ENCODE measurements at regions not wholly inside any gene's neighbourhood (a gene's known extent, or its start where the extent isn't known, plus 50 kb on each side); places are given as distances from the start of the nearest gene placed in this dataset.

DNA sequence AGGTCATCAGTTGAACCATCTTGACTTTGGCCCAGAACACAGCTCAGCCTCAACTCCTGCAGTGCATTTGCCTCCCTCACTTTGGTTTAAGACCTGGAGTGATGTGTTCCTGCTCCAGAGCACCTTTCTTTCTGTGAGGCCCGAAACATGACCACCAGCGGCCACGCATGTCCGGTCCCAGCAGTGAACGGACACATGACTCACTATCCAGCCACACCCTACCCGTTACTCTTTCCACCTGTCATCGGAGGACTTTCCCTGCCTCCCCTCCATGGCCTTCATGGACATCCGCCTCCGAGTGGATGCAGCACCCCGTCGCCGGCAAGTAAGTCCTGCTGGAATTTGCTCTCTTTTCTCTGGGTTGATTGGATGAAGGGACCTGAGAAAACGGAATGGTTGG, 253.8 kb upstream of the RARB start:
- Mint-ChIP-seq H3K27ac (no peak overlapping the region), H3K9me3 (peaks cover 3% of the 10 kb centered on the region), H3K4me3 (no peak overlapping the region), H3K36me3 (ENCODE audit: low read depth) (no peaks in the 10 kb centered on the region), H3K4me1 (ENCODE audit: low read depth) (no peaks in the 10 kb centered on the region), H3K27me3 (no peaks in the 10 kb centered on the region)
- TF ChIP-seq, protein P1, sequence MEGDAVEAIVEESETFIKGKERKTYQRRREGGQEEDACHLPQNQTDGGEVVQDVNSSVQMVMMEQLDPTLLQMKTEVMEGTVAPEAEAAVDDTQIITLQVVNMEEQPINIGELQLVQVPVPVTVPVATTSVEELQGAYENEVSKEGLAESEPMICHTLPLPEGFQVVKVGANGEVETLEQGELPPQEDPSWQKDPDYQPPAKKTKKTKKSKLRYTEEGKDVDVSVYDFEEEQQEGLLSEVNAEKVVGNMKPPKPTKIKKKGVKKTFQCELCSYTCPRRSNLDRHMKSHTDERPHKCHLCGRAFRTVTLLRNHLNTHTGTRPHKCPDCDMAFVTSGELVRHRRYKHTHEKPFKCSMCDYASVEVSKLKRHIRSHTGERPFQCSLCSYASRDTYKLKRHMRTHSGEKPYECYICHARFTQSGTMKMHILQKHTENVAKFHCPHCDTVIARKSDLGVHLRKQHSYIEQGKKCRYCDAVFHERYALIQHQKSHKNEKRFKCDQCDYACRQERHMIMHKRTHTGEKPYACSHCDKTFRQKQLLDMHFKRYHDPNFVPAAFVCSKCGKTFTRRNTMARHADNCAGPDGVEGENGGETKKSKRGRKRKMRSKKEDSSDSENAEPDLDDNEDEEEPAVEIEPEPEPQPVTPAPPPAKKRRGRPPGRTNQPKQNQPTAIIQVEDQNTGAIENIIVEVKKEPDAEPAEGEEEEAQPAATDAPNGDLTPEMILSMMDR (IDR thresholded peaks at IDR 0.05): no peak
- CTCF ChIA-PET: no interaction called here
- no peak for DNase-seq
- POLR2A ChIA-PET: no interaction called here
- ATAC-seq: no peak
- intact Hi-C loops (cut with micrococcal nuclease): no loop called here

DNA sequence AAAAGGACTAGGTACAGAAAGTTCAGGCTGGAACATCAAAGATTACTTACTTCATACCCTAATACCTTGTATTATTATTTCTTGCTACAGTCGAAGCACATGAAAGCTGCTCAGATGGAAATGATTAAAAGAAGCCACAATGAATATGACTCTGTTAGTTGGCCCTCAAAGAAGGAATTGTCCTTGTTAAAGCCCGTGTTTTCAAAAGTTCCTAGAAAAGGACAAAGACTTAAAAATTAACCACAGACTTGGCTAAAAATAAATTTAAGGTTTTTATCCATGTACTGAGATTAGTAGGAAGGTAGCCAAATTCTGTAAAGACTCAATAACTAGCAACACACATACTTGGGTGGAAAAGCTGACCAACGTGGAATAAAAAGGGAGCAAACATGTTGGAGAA, 251.0 kb upstream of the RARB start:
- TF ChIP-seq, protein P1 (IDR thresholded peaks at IDR 0.05): no peak

DNA sequence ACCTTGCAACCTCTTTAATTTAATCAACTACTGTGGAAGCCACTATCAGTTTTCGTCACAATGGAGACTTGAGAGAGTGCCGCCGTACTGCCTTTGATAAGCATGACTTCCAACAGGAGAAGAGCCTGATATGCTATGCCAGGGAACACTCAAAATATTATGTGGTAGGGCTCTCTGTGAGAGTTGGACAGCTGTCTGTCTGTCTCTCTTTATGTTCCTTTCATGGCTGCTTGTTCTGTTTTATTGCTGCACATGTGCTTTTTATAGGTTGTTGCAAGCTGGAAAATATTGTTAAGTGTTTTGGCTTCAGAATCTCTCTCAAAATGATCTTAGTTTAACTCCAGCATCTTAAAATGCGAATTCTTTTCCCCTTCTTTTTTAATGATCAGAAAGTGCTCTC, 249.4 kb upstream of the RARB start:
- no peaks in the 10 kb centered on the region for H3K36me3 Mint-ChIP-seq (ENCODE audit: low read depth)
- ChIA-PET CTCF (no interaction called here), POLR2A (no interaction called here)
- no peak overlapping the region for H3K4me3 Mint-ChIP-seq
- ATAC-seq (no peak), DNase-seq (no peak)
- no peak overlapping the region for H3K27ac Mint-ChIP-seq
- H3K4me1 Mint-ChIP-seq (ENCODE audit: low read depth): no peaks in the 10 kb centered on the region
- TF ChIP-seq, protein P1 (IDR thresholded peaks at IDR 0.05): no peak
- intact Hi-C loops (cut with micrococcal nuclease): no loop called here
- H3K27me3 Mint-ChIP-seq: no peaks in the 10 kb centered on the region
- peaks cover 2% of the 10 kb centered on the region for H3K9me3 Mint-ChIP-seq

More for the DNA sequence above, 251.0 kb upstream of the RARB start:
- Mint-ChIP-seq H3K9me3 (peaks cover 3% of the 10 kb centered on the region), H3K27me3 (no peaks in the 10 kb centered on the region), H3K4me1 (ENCODE audit: low read depth) (no peaks in the 10 kb centered on the region), H3K36me3 (ENCODE audit: low read depth) (no peaks in the 10 kb centered on the region), H3K27ac (no peak overlapping the region), H3K4me3 (no peak overlapping the region)
- no peak for ATAC-seq
- intact Hi-C loops (cut with micrococcal nuclease): no loop called here
- POLR2A ChIA-PET: no interaction called here
- no peak for DNase-seq
- CTCF ChIA-PET: no interaction called here

DNA sequence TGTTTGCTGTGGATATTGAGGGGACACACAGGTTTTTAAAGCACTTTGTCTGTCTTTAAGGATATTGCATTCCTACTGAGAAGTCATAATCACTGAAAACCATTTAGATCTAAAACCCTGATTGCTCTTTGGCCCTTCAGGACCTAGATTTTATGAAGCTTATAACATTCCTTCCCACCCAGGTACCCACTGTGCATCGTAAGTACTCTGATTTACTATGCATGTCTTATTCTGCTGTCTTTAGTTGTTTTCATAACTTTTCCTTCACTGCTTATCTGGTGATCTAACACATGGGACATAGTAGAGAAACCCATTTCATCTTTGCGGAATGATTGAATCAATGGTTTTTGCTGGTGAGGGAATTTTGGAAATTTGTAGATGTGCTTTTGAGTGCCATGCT, 247.0 kb upstream of the RARB start:
- no peak overlapping the region for H3K4me3 Mint-ChIP-seq
- intact Hi-C loops (cut with micrococcal nuclease): no loop called here
- H3K36me3 Mint-ChIP-seq (ENCODE audit: low read depth): no peaks in the 10 kb centered on the region
- no peak overlapping the region for H3K27ac Mint-ChIP-seq
- H3K27me3 Mint-ChIP-seq: no peaks in the 10 kb centered on the region
- TF ChIP-seq, protein P1 (IDR thresholded peaks at IDR 0.05): no peak
- no peaks in the 10 kb centered on the region for H3K9me3 Mint-ChIP-seq
- ChIA-PET CTCF (no interaction called here), POLR2A (no interaction called here)
- no peak for DNase-seq
- no peak for ATAC-seq
- H3K4me1 Mint-ChIP-seq (ENCODE audit: low read depth): no peaks in the 10 kb centered on the region

DNA sequence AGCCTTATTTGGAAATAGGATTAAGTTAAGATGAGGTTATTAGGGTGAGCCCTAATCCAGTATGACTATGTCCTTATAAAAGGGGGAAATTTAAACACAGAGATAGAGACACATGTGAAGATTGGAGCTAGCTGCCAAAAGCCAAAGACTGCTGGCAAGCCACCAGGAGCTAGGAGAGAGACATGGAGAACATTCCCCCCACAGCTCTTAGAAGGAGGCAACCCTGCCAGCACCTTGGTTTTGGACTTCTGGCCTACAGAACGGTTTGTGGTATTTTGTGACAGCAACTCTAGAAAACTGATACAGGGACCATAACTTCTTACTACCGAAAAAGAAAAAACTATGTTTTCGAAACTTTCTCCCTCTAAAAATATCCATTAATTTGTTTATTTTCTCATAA, 245.3 kb upstream of the RARB start:
- ATAC-seq: no peak
- ChIA-PET POLR2A (interaction anchor here (0.6 kb wide), 1 partner anchor 10 kb away, joined by 4 read pairs; no protein-coding TSS in a partner anchor), CTCF (no interaction called here)
- intact Hi-C loops (cut with micrococcal nuclease): no loop called here
- no peak overlapping the region for H3K27ac Mint-ChIP-seq
- H3K4me1 Mint-ChIP-seq (ENCODE audit: low read depth): no peaks in the 10 kb centered on the region
- TF ChIP-seq, protein P1 (IDR thresholded peaks at IDR 0.05): no peak
- H3K9me3 Mint-ChIP-seq: no peaks in the 10 kb centered on the region
- no peaks in the 10 kb centered on the region for H3K27me3 Mint-ChIP-seq
- H3K36me3 Mint-ChIP-seq (ENCODE audit: low read depth): no peaks in the 10 kb centered on the region
- DNase-seq: no peak
- H3K4me3 Mint-ChIP-seq: no peak overlapping the region

Measured in activated CD8-positive, alpha-beta T cell treated with anti-CD3 and anti-CD28 coated beads for 36 hours (primary cell).